ENCODE measurements at regions not wholly inside any gene's neighbourhood (a gene's known extent, or its start where the extent isn't known, plus 50 kb on each side); places are given as distances from the start of the nearest gene placed in this dataset.

- H3K36me3 ChIP-seq (replicated peaks; ENCODE audit: low read depth, low read length) = no peaks in the 10 kb centered on the region
- H2AFZ ChIP-seq (ENCODE audit: low read depth, low read length) = no peak overlapping the region
- no peak overlapping the region for H3K4me2 ChIP-seq (ENCODE audit: low read length)
- H3K9ac ChIP-seq (ENCODE audit: low read length) = no peak overlapping the region
- no peaks in the 10 kb centered on the region for H3K79me2 ChIP-seq (ENCODE audit: low read length)
- H3K4me3 ChIP-seq (ENCODE audit: low read length) = no peak overlapping the region
- TF ChIP-seq EZH2phosphoT487 (IDR thresholded peaks at IDR 0.05; ENCODE audit: low read depth) = no peak
- TF ChIP-seq, protein P1, sequence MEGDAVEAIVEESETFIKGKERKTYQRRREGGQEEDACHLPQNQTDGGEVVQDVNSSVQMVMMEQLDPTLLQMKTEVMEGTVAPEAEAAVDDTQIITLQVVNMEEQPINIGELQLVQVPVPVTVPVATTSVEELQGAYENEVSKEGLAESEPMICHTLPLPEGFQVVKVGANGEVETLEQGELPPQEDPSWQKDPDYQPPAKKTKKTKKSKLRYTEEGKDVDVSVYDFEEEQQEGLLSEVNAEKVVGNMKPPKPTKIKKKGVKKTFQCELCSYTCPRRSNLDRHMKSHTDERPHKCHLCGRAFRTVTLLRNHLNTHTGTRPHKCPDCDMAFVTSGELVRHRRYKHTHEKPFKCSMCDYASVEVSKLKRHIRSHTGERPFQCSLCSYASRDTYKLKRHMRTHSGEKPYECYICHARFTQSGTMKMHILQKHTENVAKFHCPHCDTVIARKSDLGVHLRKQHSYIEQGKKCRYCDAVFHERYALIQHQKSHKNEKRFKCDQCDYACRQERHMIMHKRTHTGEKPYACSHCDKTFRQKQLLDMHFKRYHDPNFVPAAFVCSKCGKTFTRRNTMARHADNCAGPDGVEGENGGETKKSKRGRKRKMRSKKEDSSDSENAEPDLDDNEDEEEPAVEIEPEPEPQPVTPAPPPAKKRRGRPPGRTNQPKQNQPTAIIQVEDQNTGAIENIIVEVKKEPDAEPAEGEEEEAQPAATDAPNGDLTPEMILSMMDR (IDR thresholded peaks at IDR 0.05; ENCODE audit: low read depth, low read length) = no peak
- no peak overlapping the region for H3K27ac ChIP-seq (ENCODE audit: low read length)
- peaks cover 6% of the 10 kb centered on the region; the same call in 1 of the 2 replicates for H3K4me1 ChIP-seq (ENCODE audit: low read length)
- H3K27me3 ChIP-seq (ENCODE audit: low read depth, low read length) = no peaks in the 10 kb centered on the region
- no peaks in the 10 kb centered on the region for H3K9me3 ChIP-seq (ENCODE audit: insufficient read depth, low read length)
- no peaks in the 10 kb centered on the region for H4K20me1 ChIP-seq (ENCODE audit: insufficient read depth, low read length)
These were observed 141.9 kb upstream of the CXADR start for GRCh38 chr21:17370916-17371315.

GRCh38 chr21:17371450-17371849, 141.4 kb upstream of the CXADR start:
- peaks cover 6% of the 10 kb centered on the region; the same call in 1 of the 2 replicates for H3K4me1 ChIP-seq (ENCODE audit: low read length)
- no peak for TF ChIP-seq EZH2phosphoT487 (IDR thresholded peaks at IDR 0.05; ENCODE audit: low read depth)
- TF ChIP-seq, protein P1 (IDR thresholded peaks at IDR 0.05; ENCODE audit: low read depth, low read length) = no peak
- H3K4me3 ChIP-seq (ENCODE audit: low read length) = no peak overlapping the region

DNA sequence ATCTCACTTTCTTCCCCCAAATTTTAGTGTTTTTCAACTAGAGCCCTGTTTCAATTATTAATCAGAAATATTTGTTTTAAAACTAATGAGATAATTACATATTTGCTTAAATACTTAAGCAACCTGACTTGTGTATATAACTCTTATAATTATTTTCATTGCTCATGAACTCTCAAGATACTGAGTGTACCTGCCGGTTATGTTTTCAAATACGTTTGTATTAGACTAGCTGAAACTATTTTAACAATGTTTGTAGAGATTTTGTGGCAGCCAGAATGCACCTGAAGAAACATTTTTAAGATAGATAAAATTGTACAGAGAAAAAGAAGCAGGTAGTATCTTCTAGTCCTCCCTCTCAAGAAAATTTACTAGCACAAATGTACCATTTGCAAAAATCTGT, 140.6 kb upstream of the CXADR start:
- no peak for TF ChIP-seq EZH2phosphoT487 (IDR thresholded peaks at IDR 0.05; ENCODE audit: low read depth)
- Histone ChIP-seq H3K4me1 (ENCODE audit: low read length) (peaks cover 6% of the 10 kb centered on the region; the same call in 1 of the 2 replicates), H3K4me2 (ENCODE audit: low read length) (no peak overlapping the region), H3K36me3 (replicated peaks; ENCODE audit: low read depth, low read length) (no peaks in the 10 kb centered on the region), H3K4me3 (ENCODE audit: low read length) (no peak overlapping the region), H3K79me2 (ENCODE audit: low read length) (no peaks in the 10 kb centered on the region), H3K9me3 (ENCODE audit: insufficient read depth, low read length) (no peaks in the 10 kb centered on the region), H2AFZ (ENCODE audit: low read depth, low read length) (no peak overlapping the region), H3K27ac (ENCODE audit: low read length) (no peak overlapping the region), H3K9ac (ENCODE audit: low read length) (no peak overlapping the region), H3K27me3 (ENCODE audit: low read depth, low read length) (no peaks in the 10 kb centered on the region), H4K20me1 (ENCODE audit: insufficient read depth, low read length) (no peaks in the 10 kb centered on the region)

More at GRCh38 chr21:17371450-17371849, 141.4 kb upstream of the CXADR start:
- Histone ChIP-seq H3K4me2 (ENCODE audit: low read length) (peak overlapping the region; percentile 17; the same call in 1 of the 2 replicates), H3K27me3 (ENCODE audit: low read depth, low read length) (no peaks in the 10 kb centered on the region), H3K36me3 (replicated peaks; ENCODE audit: low read depth, low read length) (no peaks in the 10 kb centered on the region), H4K20me1 (ENCODE audit: insufficient read depth, low read length) (no peaks in the 10 kb centered on the region), H3K9ac (ENCODE audit: low read length) (no peak overlapping the region), H3K27ac (ENCODE audit: low read length) (no peak overlapping the region), H2AFZ (ENCODE audit: low read depth, low read length) (no peak overlapping the region), H3K9me3 (ENCODE audit: insufficient read depth, low read length) (no peaks in the 10 kb centered on the region), H3K79me2 (ENCODE audit: low read length) (no peaks in the 10 kb centered on the region)

- Histone ChIP-seq H3K4me2 (ENCODE audit: low read length) (no peak overlapping the region), H3K9ac (ENCODE audit: low read length) (no peak overlapping the region), H2AFZ (ENCODE audit: low read depth, low read length) (no peak overlapping the region), H3K4me1 (ENCODE audit: low read length) (peaks cover 6% of the 10 kb centered on the region), H3K9me3 (ENCODE audit: insufficient read depth, low read length) (no peaks in the 10 kb centered on the region), H3K27ac (ENCODE audit: low read length) (no peak overlapping the region), H3K79me2 (ENCODE audit: low read length) (no peaks in the 10 kb centered on the region), H4K20me1 (ENCODE audit: insufficient read depth, low read length) (no peaks in the 10 kb centered on the region), H3K4me3 (ENCODE audit: low read length) (no peak overlapping the region), H3K27me3 (ENCODE audit: low read depth, low read length) (no peaks in the 10 kb centered on the region), H3K36me3 (replicated peaks; ENCODE audit: low read depth, low read length) (no peaks in the 10 kb centered on the region)
- no peak for TF ChIP-seq EZH2phosphoT487 (IDR thresholded peaks at IDR 0.05; ENCODE audit: low read depth)
- TF ChIP-seq, protein P1 (IDR thresholded peaks at IDR 0.05; ENCODE audit: low read depth, low read length) = no peak
These were observed 126.3 kb upstream of the CXADR start for GRCh38 chr21:17386498-17386897.
